ENCODE measurements at regions not wholly inside any gene's neighbourhood (a gene's known extent, or its start where the extent isn't known, plus 50 kb on each side); places are given as distances from the start of the nearest gene placed in this dataset.

- H3K27me3 ChIP-seq (replicated peaks in 1 of 7), result no peaks in the 10 kb centered on the region
- H3K27ac ChIP-seq, result no peak overlapping the region
- TF ChIP-seq POLR2AphosphoS5 (IDR thresholded peaks at IDR 0.05) (no peak), POLR2A (IDR thresholded peaks at IDR 0.05) (no peak)
- TF ChIP-seq, protein P1, sequence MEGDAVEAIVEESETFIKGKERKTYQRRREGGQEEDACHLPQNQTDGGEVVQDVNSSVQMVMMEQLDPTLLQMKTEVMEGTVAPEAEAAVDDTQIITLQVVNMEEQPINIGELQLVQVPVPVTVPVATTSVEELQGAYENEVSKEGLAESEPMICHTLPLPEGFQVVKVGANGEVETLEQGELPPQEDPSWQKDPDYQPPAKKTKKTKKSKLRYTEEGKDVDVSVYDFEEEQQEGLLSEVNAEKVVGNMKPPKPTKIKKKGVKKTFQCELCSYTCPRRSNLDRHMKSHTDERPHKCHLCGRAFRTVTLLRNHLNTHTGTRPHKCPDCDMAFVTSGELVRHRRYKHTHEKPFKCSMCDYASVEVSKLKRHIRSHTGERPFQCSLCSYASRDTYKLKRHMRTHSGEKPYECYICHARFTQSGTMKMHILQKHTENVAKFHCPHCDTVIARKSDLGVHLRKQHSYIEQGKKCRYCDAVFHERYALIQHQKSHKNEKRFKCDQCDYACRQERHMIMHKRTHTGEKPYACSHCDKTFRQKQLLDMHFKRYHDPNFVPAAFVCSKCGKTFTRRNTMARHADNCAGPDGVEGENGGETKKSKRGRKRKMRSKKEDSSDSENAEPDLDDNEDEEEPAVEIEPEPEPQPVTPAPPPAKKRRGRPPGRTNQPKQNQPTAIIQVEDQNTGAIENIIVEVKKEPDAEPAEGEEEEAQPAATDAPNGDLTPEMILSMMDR (IDR thresholded peaks at IDR 0.05 in 8 of 11, conservative IDR thresholded peaks at IDR 0.05 in 3 of 11), result no peak
- H3K36me3 ChIP-seq, result no peaks in the 10 kb centered on the region
- no peaks in the 10 kb centered on the region for H3K4me1 ChIP-seq
- H3K9me3 ChIP-seq, result peaks cover 0 to 6% (median 0%) of the 10 kb centered on the region in 8 donors
- 91 to 96% (median 92%) methylated on average over 21 of the region's 21 CpGs for WGBS, 5 donors
- no peak overlapping the region for H3K4me3 ChIP-seq
- intact Hi-C loops (cut with DNase I; ENCODE audit: low total_unique reads), result no loop called here
- DNase-seq, result no peak
These were observed 488.2 kb upstream of the TPK1 start for GRCh38 chr7:145324081-145324480.

GRCh38 chr7:145313551-145313950, 477.7 kb upstream of the TPK1 start:
- no peak for DNase-seq
- Histone ChIP-seq H3K27ac (no peak overlapping the region), H3K9me3 (peaks cover 0 to 19% (median 11%) of the 10 kb centered on the region in 8 donors), H3K27me3 (replicated peaks in 1 of 7) (no peaks in the 10 kb centered on the region), H3K4me3 (no peak overlapping the region), H3K4me1 (no peaks in the 10 kb centered on the region), H3K36me3 (no peaks in the 10 kb centered on the region)
- no peak for TF ChIP-seq POLR2AphosphoS5 (IDR thresholded peaks at IDR 0.05)
- 60 to 86% (median 69%) methylated on average over 2 of the region's 2 CpGs for WGBS, 5 donors
- intact Hi-C loops (cut with DNase I; ENCODE audit: low total_unique reads), result no loop called here

GRCh38 chr7:145293754-145294153, 457.9 kb upstream of the TPK1 start:
- WGBS, 5 donors, result 78 to 92% (median 83%) methylated on average over 1 of the region's 1 CpG
- H3K4me3 ChIP-seq, result no peak overlapping the region
- no peaks in the 10 kb centered on the region for H3K36me3 ChIP-seq
- TF ChIP-seq POLR2A (IDR thresholded peaks at IDR 0.05) (no peak), POLR2AphosphoS5 (IDR thresholded peaks at IDR 0.05) (no peak)
- TF ChIP-seq, protein P1 (IDR thresholded peaks at IDR 0.05 in 8 of 11, conservative IDR thresholded peaks at IDR 0.05 in 3 of 11), result no peak
- DNase-seq, result no peak
- H3K9me3 ChIP-seq, result peaks cover 0 to 12% (median 0%) of the 10 kb centered on the region in 8 donors
- intact Hi-C loops (cut with DNase I; ENCODE audit: low total_unique reads), result no loop called here
- no peaks in the 10 kb centered on the region for H3K4me1 ChIP-seq
- H3K27me3 ChIP-seq (replicated peaks in 1 of 7), result no peaks in the 10 kb centered on the region
- no peak overlapping the region for H3K27ac ChIP-seq

DNA sequence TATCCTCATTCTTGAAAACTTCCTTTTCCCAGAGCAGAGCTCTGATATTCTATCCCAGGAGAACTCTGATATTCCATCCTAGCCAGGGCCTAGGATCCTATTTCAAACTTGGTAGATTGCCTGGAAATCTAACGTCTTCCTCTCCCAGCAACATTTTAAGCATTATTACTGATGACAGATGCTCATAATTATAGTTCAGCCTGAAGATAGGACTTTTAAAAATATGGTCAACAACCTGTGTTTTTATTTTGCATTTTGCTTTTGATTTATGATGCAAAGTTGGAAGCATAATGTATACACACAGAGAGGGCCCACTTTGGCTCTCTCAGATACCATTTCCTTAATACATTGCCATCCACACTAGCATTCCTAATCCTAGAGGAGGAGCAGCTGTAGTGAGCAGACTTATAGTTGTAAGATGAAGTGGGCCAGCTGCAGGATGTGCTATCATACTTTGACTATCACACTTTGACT, 457.4 kb upstream of the TPK1 start:
- TF ChIP-seq, protein P1 (IDR thresholded peaks at IDR 0.05 in 8 of 11, conservative IDR thresholded peaks at IDR 0.05 in 3 of 11), result no peak
- TF ChIP-seq POLR2A (IDR thresholded peaks at IDR 0.05) (no peak), POLR2AphosphoS5 (IDR thresholded peaks at IDR 0.05) (no peak)
- no peaks in the 10 kb centered on the region for H3K4me1 ChIP-seq
- DNase-seq, result no peak
- H3K27ac ChIP-seq, result no peak overlapping the region
- H3K27me3 ChIP-seq (replicated peaks in 1 of 7), result no peaks in the 10 kb centered on the region
- no peaks in the 10 kb centered on the region for H3K36me3 ChIP-seq
- H3K4me3 ChIP-seq, result no peak overlapping the region
- intact Hi-C loops (cut with DNase I; ENCODE audit: low total_unique reads), result no loop called here
- WGBS, 5 donors, result 30 to 81% (median 58%) methylated on average over 1 of the region's 1 CpG
- peaks cover 0 to 12% (median 0%) of the 10 kb centered on the region in 8 donors for H3K9me3 ChIP-seq

DNA sequence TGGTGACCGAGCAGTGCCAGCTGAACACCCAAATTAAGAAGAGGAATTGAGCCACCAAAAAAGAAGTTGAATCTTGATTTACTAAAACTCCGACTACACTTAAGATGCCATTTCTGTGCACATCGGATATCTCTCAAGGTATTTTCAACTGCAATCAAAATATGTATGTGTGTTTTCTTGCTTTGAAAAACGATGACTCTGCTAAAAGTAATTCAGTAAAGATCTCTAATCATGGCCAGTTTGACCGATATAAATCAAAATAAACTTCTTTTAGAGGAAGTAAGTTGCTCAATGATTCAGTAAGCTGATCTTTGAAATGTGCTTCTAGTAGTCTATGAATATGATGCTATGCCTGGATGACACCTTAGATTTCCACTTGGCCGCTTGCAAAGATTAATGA, 453.5 kb upstream of the TPK1 start:
- no peaks in the 10 kb centered on the region for H3K4me1 ChIP-seq
- H3K4me3 ChIP-seq, result no peak overlapping the region
- H3K27ac ChIP-seq, result no peak overlapping the region
- peaks cover 0 to 10% (median 0%) of the 10 kb centered on the region in 8 donors for H3K9me3 ChIP-seq
- no peak for DNase-seq
- H3K27me3 ChIP-seq (replicated peaks in 1 of 7), result no peaks in the 10 kb centered on the region
- no peaks in the 10 kb centered on the region for H3K36me3 ChIP-seq
- intact Hi-C loops (cut with DNase I; ENCODE audit: low total_unique reads), result no loop called here
- 78 to 86% (median 83%) methylated on average over 6 of the region's 6 CpGs for WGBS, 5 donors
- no peak for TF ChIP-seq POLR2AphosphoS5 (IDR thresholded peaks at IDR 0.05)
- TF ChIP-seq, protein P1 (IDR thresholded peaks at IDR 0.05 in 8 of 11, conservative IDR thresholded peaks at IDR 0.05 in 3 of 11), result no peak
- no peak for TF ChIP-seq POLR2A (IDR thresholded peaks at IDR 0.05)
